SK-N-SH treated with all-trans-retinoic acid at 6 μM for 48 hours (cell line): ENCODE measurements at regions not wholly inside any gene's neighbourhood (a gene's known extent, or its start where the extent isn't known, plus 50 kb on each side); places are given as distances from the start of the nearest gene placed in this dataset.

ENCODE experiments used
- ATAC-seq: fragments of 200-7000 bp; cut with Tn5 transposase; 3 replicates; pipeline ENCODE4 v1.9.1; 2020; ENCODE audit warnings: mild to moderate bottlenecking, moderate library complexity
- ARNTL ChIP-seq: fragments of 450-650 bp; formaldehyde crosslinking; IDR thresholded peaks from 2 replicates; pipeline ENCODE4 v1.5.0; 2020; ENCODE audit warnings: low read depth, mild to moderate bottlenecking, moderate library complexity, borderline replicate concordance
- BACH2 ChIP-seq: fragments of 250-450 bp; sonication (Bioruptor Pico); IDR thresholded peaks from 2 replicates; pipeline ENCODE4 v1.9.0; 2021; ENCODE audit warnings: mild to moderate bottlenecking, borderline replicate concordance
- CSDC2 ChIP-seq: fragments of 250-450 bp; sonication (Bioruptor Pico); IDR thresholded peaks from 2 replicates; pipeline ENCODE4 v1.5.0; 2020; ENCODE audit warnings: mild to moderate bottlenecking, moderate library complexity
- GLIS3 ChIP-seq: fragments of 250-450 bp; sonication (Bioruptor Pico); IDR thresholded peaks from 2 replicates; pipeline ENCODE4 v1.5.0; 2020; ENCODE audit warnings: mild to moderate bottlenecking, moderate library complexity
- ISL1 ChIP-seq: fragments of 250-450 bp; sonication (Bioruptor Pico); IDR thresholded peaks from 2 replicates; pipeline ENCODE4 v2.1.2; 2022; ENCODE audit warnings: mild to moderate bottlenecking, moderate library complexity
- OSR1 ChIP-seq: fragments of 250-450 bp; sonication (Bioruptor Pico); IDR thresholded peaks from 2 replicates; pipeline ENCODE4 v1.8.0; 2022; ENCODE audit warnings: moderate library complexity, mild to moderate bottlenecking, inconsistent platforms
- PATZ1 ChIP-seq: fragments of 250-450 bp; sonication (Bioruptor Pico); IDR thresholded peaks from 2 replicates; pipeline ENCODE4 v1.8.0; 2020; ENCODE audit warnings: mild to moderate bottlenecking, moderate library complexity, borderline replicate concordance
- POU6F1 ChIP-seq: fragments of 250-450 bp; sonication (Bioruptor Pico); IDR thresholded peaks from 2 replicates; pipeline ENCODE4 v1.8.0; 2021; ENCODE audit warnings: low read depth, mild to moderate bottlenecking, moderate library complexity, borderline replicate concordance
- PPARA ChIP-seq: fragments of 250-450 bp; sonication (Bioruptor Pico); IDR thresholded peaks from 2 replicates; pipeline ENCODE4 v1.5.0; 2020; ENCODE audit warnings: mild to moderate bottlenecking, borderline replicate concordance
- RARB ChIP-seq: fragments of 250-450 bp; sonication (Bioruptor Pico); IDR thresholded peaks from 2 replicates; pipeline ENCODE4 v1.8.0; 2021; ENCODE audit warnings: mild to moderate bottlenecking, moderate library complexity
- SNAI2 ChIP-seq: fragments of 250-450 bp; sonication (Bioruptor Pico); IDR thresholded peaks from 2 replicates; pipeline ENCODE4 v1.5.0; 2020; ENCODE audit warnings: mild to moderate bottlenecking, moderate library complexity
- TCF4 ChIP-seq: fragments of 250-450 bp; sonication (Bioruptor Pico); IDR thresholded peaks from 2 replicates; pipeline ENCODE4 v1.8.0; 2021; ENCODE audit warnings: mild to moderate bottlenecking, moderate library complexity, borderline replicate concordance
- TOX ChIP-seq: fragments of 250-450 bp; sonication (Bioruptor Pico); IDR thresholded peaks from 2 replicates; pipeline ENCODE4 v1.8.0; 2021; ENCODE audit warnings: mild to moderate bottlenecking, moderate library complexity, borderline replicate concordance
- TSHZ2 ChIP-seq: fragments of 250-450 bp; sonication (Bioruptor Pico); IDR thresholded peaks from 2 replicates; pipeline ENCODE4 v1.5.0; 2020; ENCODE audit warnings: mild to moderate bottlenecking, moderate library complexity
- ZC3H10 ChIP-seq: fragments of 250-450 bp; sonication (Bioruptor Pico); IDR thresholded peaks from 2 replicates; pipeline ENCODE4 v1.5.1; 2021; ENCODE audit warnings: mild to moderate bottlenecking, moderate library complexity
- ZFP3 ChIP-seq: fragments of 250-450 bp; sonication (Bioruptor Pico); IDR thresholded peaks from 2 replicates; pipeline ENCODE4 v1.5.0; 2020; ENCODE audit warnings: mild to moderate bottlenecking, moderate library complexity
- ZFP30 ChIP-seq: fragments of 450-650 bp; formaldehyde crosslinking; IDR thresholded peaks from 2 replicates; pipeline ENCODE4 v1.5.0; 2022; ENCODE audit warnings: mild to moderate bottlenecking, moderate library complexity
- ZNF565 ChIP-seq: fragments of 450-650 bp; formaldehyde crosslinking; conservative IDR thresholded peaks from 2 replicates; pipeline ENCODE4 v1.5.0; 2020; ENCODE audit warnings: low read depth, mild to moderate bottlenecking, moderate library complexity
- ZNF70 ChIP-seq: fragments of 450-650 bp; formaldehyde crosslinking; IDR thresholded peaks from 2 replicates; pipeline ENCODE4 v1.5.0; 2020; ENCODE audit warnings: mild to moderate bottlenecking, moderate library complexity
- ZNF8 ChIP-seq: fragments of 450-650 bp; formaldehyde crosslinking; IDR thresholded peaks from 2 replicates; pipeline ENCODE4 v1.5.0; 2020; ENCODE audit warnings: mild to moderate bottlenecking, moderate library complexity
- TF ChIP-seq, protein P1 (sequence below): fragments of 250-450 bp; sonication (Bioruptor Pico); IDR thresholded peaks from 2 replicates; pipeline ENCODE4 v1.5.1; 2021; ENCODE audit warnings: mild to moderate bottlenecking, moderate library complexity
- TF ChIP-seq, protein P2 (sequence below): fragments of 250-450 bp; sonication (Bioruptor Pico); IDR thresholded peaks from 2 replicates; pipeline ENCODE4 v1.5.1; 2020; ENCODE audit warnings: low read depth, mild to moderate bottlenecking, moderate library complexity

DNA sequence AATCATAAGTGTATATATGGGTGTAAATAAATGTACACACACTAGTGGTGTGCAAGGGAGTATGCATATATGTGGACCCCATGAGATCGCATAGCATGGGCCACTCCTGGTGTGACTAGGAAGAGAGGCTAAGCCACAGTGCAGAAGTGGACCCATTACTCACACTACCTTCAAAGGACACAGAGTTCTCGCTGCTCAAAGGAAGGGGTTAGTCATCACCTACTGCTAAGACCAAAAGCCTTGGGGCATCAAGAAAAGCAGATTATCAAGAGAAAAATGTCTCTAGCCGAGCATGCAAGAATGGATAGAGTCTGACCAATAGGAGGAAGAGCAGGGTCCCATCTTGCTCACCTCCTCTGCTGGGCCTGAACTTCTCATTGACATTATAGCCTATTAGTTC is 195.5 kb downstream of the MAFB start:
- TF ChIP-seq RARB (CRISPR knock-in tag), result no peak
- no peak for TF ChIP-seq ZFP3 (CRISPR knock-in tag)
- TF ChIP-seq ZNF70, result no peak
- no peak for TF ChIP-seq POU6F1
- TF ChIP-seq TOX (CRISPR knock-in tag), result no peak
- TF ChIP-seq ZNF565 (CRISPR knock-in tag), result no peak
- no peak for TF ChIP-seq ZFP30 (CRISPR knock-in tag)
- no peak for TF ChIP-seq BACH2
- no peak for TF ChIP-seq ISL1 (CRISPR knock-in tag)
- TF ChIP-seq SNAI2 (CRISPR knock-in tag), result no peak
- TF ChIP-seq GLIS3 (CRISPR knock-in tag), result no peak
- no peak for TF ChIP-seq TCF4 (CRISPR knock-in tag)
- TF ChIP-seq TSHZ2 (CRISPR knock-in tag), result no peak
- TF ChIP-seq PATZ1, result no peak
- no peak for TF ChIP-seq ARNTL (CRISPR knock-in tag)
- TF ChIP-seq PPARA (CRISPR knock-in tag), result no peak
- TF ChIP-seq, protein P1, sequence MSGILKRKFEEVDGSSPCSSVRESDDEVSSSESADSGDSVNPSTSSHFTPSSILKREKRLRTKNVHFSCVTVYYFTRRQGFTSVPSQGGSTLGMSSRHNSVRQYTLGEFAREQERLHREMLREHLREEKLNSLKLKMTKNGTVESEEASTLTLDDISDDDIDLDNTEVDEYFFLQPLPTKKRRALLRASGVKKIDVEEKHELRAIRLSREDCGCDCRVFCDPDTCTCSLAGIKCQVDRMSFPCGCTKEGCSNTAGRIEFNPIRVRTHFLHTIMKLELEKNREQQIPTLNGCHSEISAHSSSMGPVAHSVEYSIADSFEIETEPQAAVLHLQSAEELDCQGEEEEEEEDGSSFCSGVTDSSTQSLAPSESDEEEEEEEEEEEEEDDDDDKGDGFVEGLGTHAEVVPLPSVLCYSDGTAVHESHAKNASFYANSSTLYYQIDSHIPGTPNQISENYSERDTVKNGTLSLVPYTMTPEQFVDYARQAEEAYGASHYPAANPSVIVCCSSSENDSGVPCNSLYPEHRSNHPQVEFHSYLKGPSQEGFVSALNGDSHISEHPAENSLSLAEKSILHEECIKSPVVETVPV (CRISPR knock-in tag), result no peak
- TF ChIP-seq ZC3H10 (CRISPR knock-in tag), result no peak
- TF ChIP-seq CSDC2 (CRISPR knock-in tag), result no peak
- TF ChIP-seq, all 23 proteins: peak for 0
- no peak for ATAC-seq

- ATAC-seq, result no peak
- TF ChIP-seq, protein P2, sequence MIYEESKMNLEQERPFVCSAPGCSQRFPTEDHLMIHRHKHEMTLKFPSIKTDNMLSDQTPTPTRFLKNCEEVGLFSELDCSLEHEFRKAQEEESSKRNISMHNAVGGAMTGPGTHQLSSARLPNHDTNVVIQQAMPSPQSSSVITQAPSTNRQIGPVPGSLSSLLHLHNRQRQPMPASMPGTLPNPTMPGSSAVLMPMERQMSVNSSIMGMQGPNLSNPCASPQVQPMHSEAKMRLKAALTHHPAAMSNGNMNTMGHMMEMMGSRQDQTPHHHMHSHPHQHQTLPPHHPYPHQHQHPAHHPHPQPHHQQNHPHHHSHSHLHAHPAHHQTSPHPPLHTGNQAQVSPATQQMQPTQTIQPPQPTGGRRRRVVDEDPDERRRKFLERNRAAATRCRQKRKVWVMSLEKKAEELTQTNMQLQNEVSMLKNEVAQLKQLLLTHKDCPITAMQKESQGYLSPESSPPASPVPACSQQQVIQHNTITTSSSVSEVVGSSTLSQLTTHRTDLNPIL (CRISPR knock-in tag), result no peak
- TF ChIP-seq TSHZ2 (CRISPR knock-in tag) (no peak), ZFP3 (CRISPR knock-in tag) (no peak), SNAI2 (CRISPR knock-in tag) (no peak), TOX (CRISPR knock-in tag) (no peak), ZNF8 (CRISPR knock-in tag) (no peak), PATZ1 (no peak), ISL1 (CRISPR knock-in tag) (no peak), TCF4 (CRISPR knock-in tag) (no peak), RARB (CRISPR knock-in tag) (no peak), ZFP30 (CRISPR knock-in tag) (no peak), GLIS3 (CRISPR knock-in tag) (no peak), ARNTL (CRISPR knock-in tag) (no peak), ZNF565 (CRISPR knock-in tag) (no peak), OSR1 (CRISPR knock-in tag) (no peak), ZC3H10 (CRISPR knock-in tag) (no peak)
- TF ChIP-seq, protein P1 (CRISPR knock-in tag), result no peak
Observed at GRCh38 chr20:40493071-40493470, 196.0 kb downstream of the MAFB start.
